GM12891 (cell line): ENCODE measurements at regions not wholly inside any gene's neighbourhood (a gene's known extent, or its start where the extent isn't known, plus 50 kb on each side); places are given as distances from the start of the nearest gene placed in this dataset.

Experiments used
- POLR2A ChIP-seq: IDR thresholded peaks from 2 replicates; pipeline ENCODE4 v1.6.1; 2011; ENCODE audit warnings: low read depth, low read length, control low read depth
- POLR2AphosphoS5 ChIP-seq: IDR thresholded peaks from 2 replicates; pipeline ENCODE4 v1.6.1; 2011; ENCODE audit warnings: low read depth, low read length, control low read depth
- SPI1 ChIP-seq: IDR thresholded peaks from 2 replicates; pipeline ENCODE4 v1.6.1; 2011; ENCODE audit warnings: low read depth, low read length, control low read depth

DNA sequence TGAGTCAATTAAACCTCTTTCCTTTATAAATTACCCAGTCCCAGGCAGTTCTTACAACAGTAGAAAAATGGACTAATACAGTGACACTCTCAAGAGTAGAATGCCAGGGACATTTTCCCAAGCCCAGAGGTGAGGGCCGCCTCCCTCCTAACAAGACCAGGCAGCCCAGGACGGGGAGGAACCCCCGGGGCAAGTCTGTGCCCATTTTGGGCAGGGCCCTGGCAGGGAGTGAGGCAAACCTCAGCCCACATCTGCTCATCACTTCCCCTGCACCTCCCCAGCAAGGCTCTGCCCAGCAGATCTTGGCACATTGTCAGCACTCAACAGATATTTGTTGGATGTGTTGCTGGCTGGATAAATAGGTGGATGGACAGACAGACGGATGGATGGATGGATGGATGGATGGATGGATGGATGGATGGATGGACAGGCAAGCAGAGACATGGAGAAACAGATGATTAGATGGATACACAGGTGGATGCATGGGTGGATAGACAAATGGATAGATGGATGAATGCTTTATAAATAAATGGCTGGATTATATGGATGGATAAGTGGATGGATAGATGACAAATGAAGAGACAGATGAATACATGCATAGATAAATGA lies 271.3 kb downstream of the PARN start:
- TF ChIP-seq POLR2AphosphoS5 (no peak), POLR2A (no peak), SPI1 (no peak)
